ENCODE measurements at regions not wholly inside any gene's neighbourhood (a gene's known extent, or its start where the extent isn't known, plus 50 kb on each side); places are given as distances from the start of the nearest gene placed in this dataset.

GRCh38 chrX:134711135-134711921 is 53.1 kb upstream of the PLAC1 start:
- DNase-seq (no peak), ATAC-seq (no peak), FAIRE-seq (no peak)
- Histone ChIP-seq H3K27ac (no peak overlapping the region), H3K4me1 (no peaks in the 10 kb centered on the region), H3K9me3 (no peaks in the 10 kb centered on the region), H3K36me3 (no peaks in the 10 kb centered on the region), H3K27me3 (no peaks in the 10 kb centered on the region), H3K4me3 (no peak overlapping the region)
- no peak for TF ChIP-seq CTCF (IDR thresholded peaks at IDR 0.05)
- intact Hi-C loops (cut with DNase I) = no loop called here
- 44 to 67% methylated on average over 3 of the region's 3 CpGs for WGBS, 2 donors
